Calu3 (cell line): ENCODE measurements at regions not wholly inside any gene's neighbourhood (a gene's known extent, or its start where the extent isn't known, plus 50 kb on each side); places are given as distances from the start of the nearest gene placed in this dataset.

Experiments used
- BruUV-seq: library from RNA; stranded (reverse); fragments of 400-500 nt; replicated peaks from 2 replicates; lab custom pipeline; 2021; lab: Mats Ljungman, UMichigan
- CTCF ChIA-PET: fragments of 300-600 bp; sonication (Branson Sonifier 250); formaldehyde crosslinking; loops from one replicate; lab custom pipeline; 2022; ENCODE audit warnings: antibody characterized with exemption; lab: Charles Lee
- DNase-seq: peaks from one replicate; pipeline ENCODE4 v3.0.0; 2022
- H3K27ac Mint-ChIP-seq: one replicate; pipeline ENCODE4 v1.8.0; 2022; ENCODE audit warnings: mixed read lengths; ENCODE audit not compliant: unreplicated experiment
- H3K27me3 Mint-ChIP-seq: one replicate; pipeline ENCODE4 v1.8.0; 2022; ENCODE audit warnings: mixed read lengths; ENCODE audit not compliant: unreplicated experiment
- H3K36me3 Mint-ChIP-seq: one replicate; pipeline ENCODE4 v1.8.0; 2022; ENCODE audit warnings: mild to moderate bottlenecking, moderate library complexity, mixed read lengths; ENCODE audit not compliant: insufficient read depth, unreplicated experiment
- H3K4me1 Mint-ChIP-seq: one replicate; pipeline ENCODE4 v1.8.0; 2022; ENCODE audit warnings: mild to moderate bottlenecking, low read depth, mixed read lengths; ENCODE audit not compliant: unreplicated experiment
- H3K4me3 Mint-ChIP-seq: one replicate; pipeline ENCODE4 v1.8.0; 2022; ENCODE audit warnings: mild to moderate bottlenecking, low read depth, moderate library complexity, mixed read lengths; ENCODE audit not compliant: unreplicated experiment
- H3K9me3 Mint-ChIP-seq: one replicate; pipeline ENCODE4 v1.8.0; 2022; ENCODE audit warnings: low read depth, mixed read lengths; ENCODE audit not compliant: unreplicated experiment
- intact Hi-C: fragments of 100-400 bp; cut with micrococcal nuclease; formaldehyde crosslinking; loops from one replicate; pipeline ENCODE4 v1.10.0; 2022; ENCODE audit not compliant: unreplicated experiment
- TF ChIP-seq, protein P1 (sequence below): fragments of 200-600 bp; IDR thresholded peaks from one replicate; pipeline ENCODE4 v1.8.0; 2022; ENCODE audit warnings: antibody characterized with exemption; ENCODE audit not compliant: unreplicated experiment

DNA sequence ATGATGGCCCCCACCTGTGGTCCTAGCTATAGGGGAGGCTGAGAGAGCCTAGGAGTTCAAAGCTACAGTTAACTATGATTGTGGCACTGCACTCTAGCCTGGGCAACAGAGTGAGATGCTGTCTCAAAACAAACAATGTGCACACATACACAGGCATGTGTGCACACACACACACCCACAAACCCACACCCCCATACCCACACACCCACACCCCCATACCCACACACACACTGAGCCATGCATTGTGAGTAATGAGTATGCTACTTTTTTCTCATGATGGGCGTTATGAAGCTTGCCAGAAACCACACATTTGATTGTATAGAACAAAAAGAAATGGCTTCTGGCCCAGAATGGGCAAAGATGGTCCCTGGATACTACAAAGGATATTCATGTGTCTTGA is 691.1 kb downstream of the SLC4A3 start:
- Mint-ChIP-seq H3K4me1 (peaks cover 12% of the 10 kb centered on the region), H3K9me3 (peaks cover 6% of the 10 kb centered on the region), H3K36me3 (no peaks in the 10 kb centered on the region), H3K27ac (no peak overlapping the region), H3K27me3 (no peaks in the 10 kb centered on the region), H3K4me3 (no peak overlapping the region)
- CTCF ChIA-PET = no interaction called here
- TF ChIP-seq, protein P1, sequence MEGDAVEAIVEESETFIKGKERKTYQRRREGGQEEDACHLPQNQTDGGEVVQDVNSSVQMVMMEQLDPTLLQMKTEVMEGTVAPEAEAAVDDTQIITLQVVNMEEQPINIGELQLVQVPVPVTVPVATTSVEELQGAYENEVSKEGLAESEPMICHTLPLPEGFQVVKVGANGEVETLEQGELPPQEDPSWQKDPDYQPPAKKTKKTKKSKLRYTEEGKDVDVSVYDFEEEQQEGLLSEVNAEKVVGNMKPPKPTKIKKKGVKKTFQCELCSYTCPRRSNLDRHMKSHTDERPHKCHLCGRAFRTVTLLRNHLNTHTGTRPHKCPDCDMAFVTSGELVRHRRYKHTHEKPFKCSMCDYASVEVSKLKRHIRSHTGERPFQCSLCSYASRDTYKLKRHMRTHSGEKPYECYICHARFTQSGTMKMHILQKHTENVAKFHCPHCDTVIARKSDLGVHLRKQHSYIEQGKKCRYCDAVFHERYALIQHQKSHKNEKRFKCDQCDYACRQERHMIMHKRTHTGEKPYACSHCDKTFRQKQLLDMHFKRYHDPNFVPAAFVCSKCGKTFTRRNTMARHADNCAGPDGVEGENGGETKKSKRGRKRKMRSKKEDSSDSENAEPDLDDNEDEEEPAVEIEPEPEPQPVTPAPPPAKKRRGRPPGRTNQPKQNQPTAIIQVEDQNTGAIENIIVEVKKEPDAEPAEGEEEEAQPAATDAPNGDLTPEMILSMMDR = no peak
- no TSS peak for BruUV-seq
- intact Hi-C loops = no loop called here
- DNase-seq = no peak

GRCh38 chr2:220320326-220320725 is 692.9 kb downstream of the SLC4A3 start:
- intact Hi-C loops = no loop called here
- Mint-ChIP-seq H3K27ac (no peak overlapping the region), H3K4me3 (no peak overlapping the region), H3K4me1 (peaks cover 12% of the 10 kb centered on the region), H3K36me3 (no peaks in the 10 kb centered on the region), H3K27me3 (no peaks in the 10 kb centered on the region), H3K9me3 (peaks cover 6% of the 10 kb centered on the region)
- no TSS peak for BruUV-seq
- no peak for DNase-seq
- CTCF ChIA-PET = no interaction called here
- TF ChIP-seq, protein P1 = no peak

DNA sequence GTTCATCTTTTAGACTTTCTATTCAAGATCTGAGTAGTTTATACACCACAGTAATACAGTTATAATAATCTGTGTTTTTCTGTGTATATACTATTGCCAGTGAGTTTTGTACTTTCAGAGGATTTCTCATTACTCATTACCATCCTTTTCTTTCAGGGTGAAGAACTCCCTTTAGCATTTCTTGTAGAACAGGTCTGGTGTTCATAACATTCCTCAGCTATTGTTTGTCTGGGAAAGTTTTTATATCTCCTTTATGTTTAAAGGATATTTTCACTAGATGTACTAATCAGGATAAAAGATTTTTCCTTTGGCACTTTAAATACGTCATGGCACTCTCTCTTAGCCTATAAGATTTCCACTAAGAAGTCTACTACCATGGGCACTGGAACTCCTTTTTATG is 705.5 kb downstream of the SLC4A3 start:
- TF ChIP-seq, protein P1 = no peak
- no TSS peak for BruUV-seq
- intact Hi-C loops = no loop called here
- DNase-seq = no peak
- H3K36me3 Mint-ChIP-seq = no peaks in the 10 kb centered on the region
- peaks cover 3% of the 10 kb centered on the region for H3K9me3 Mint-ChIP-seq
- no peaks in the 10 kb centered on the region for H3K27me3 Mint-ChIP-seq
- CTCF ChIA-PET = no interaction called here
- H3K27ac Mint-ChIP-seq = no peak overlapping the region
- no peak overlapping the region for H3K4me3 Mint-ChIP-seq
- peaks cover 36% of the 10 kb centered on the region for H3K4me1 Mint-ChIP-seq

DNA sequence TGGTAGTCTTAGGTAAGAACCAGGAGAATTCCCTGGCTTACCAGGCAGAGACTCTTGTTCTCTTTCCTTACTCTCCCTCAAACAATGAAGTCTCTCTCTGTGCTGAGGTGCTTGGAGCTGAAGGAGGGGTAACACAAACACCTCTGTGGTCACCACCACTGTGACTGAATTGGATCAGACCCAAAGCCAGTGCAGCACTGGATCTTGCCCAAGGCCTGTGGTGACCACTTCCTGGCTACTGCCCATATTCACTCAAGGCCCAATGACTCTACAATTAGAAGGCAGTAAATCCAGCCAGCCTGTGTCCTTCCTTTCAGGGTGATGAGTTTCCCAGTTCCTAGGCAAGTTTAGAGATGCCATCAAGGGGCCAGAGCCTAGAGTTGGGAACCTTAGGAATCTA is 706.8 kb downstream of the SLC4A3 start:
- Mint-ChIP-seq H3K27me3 (no peaks in the 10 kb centered on the region), H3K4me1 (peaks cover 42% of the 10 kb centered on the region), H3K27ac (peak overlapping the region; percentile 16), H3K4me3 (no peak overlapping the region), H3K36me3 (no peaks in the 10 kb centered on the region), H3K9me3 (peaks cover 3% of the 10 kb centered on the region)
- BruUV-seq = no TSS peak
- TF ChIP-seq, protein P1 = no peak
- peak; percentile 55 for DNase-seq
- intact Hi-C loops = no loop called here
- CTCF ChIA-PET = interaction anchor here (0.6 to 1.2 kb wide), 2 partner anchors 17 to 1107 kb away, joined by 3 read pairs; no protein-coding TSS in a partner anchor
